Type B pancreatic cell (in vitro differentiated cells): ENCODE measurements at regions not wholly inside any gene's neighbourhood (a gene's known extent, or its start where the extent isn't known, plus 50 kb on each side); places are given as distances from the start of the nearest gene placed in this dataset.

ENCODE experiments used
- DNase-seq: peaks from one replicate; pipeline ENCODE4 v3.0.0; 2021; ENCODE audit warnings: mixed read lengths; ENCODE audit not compliant: unreplicated experiment; ENCODE audit errors: extremely low spot score
- H3K27ac Mint-ChIP-seq: 2 replicates; pipeline ENCODE4 v1.8.0; 2021; ENCODE audit warnings: mild to moderate bottlenecking, mixed read lengths
- H3K27me3 Mint-ChIP-seq: 2 replicates; pipeline ENCODE4 v1.8.0; 2021; ENCODE audit warnings: mixed read lengths
- H3K36me3 Mint-ChIP-seq: 2 replicates; pipeline ENCODE4 v1.8.0; 2021; ENCODE audit warnings: mixed read lengths
- H3K4me1 Mint-ChIP-seq: one replicate; pipeline ENCODE4 v1.8.0; 2021; ENCODE audit warnings: mixed read lengths; ENCODE audit not compliant: unreplicated experiment
- H3K4me3 Mint-ChIP-seq: 2 replicates; pipeline ENCODE4 v1.8.0; 2021; ENCODE audit warnings: mild to moderate bottlenecking, mixed read lengths
- H3K9me3 Mint-ChIP-seq: 2 replicates; pipeline ENCODE4 v1.8.0; 2021; ENCODE audit warnings: mixed read lengths
- CTCF ChIP-seq: fragments of 200-600 bp; sonication (generic); conservative IDR thresholded peaks from 2 replicates; pipeline ENCODE4 v1.5.0; 2021; ENCODE audit warnings: antibody characterized with exemption, mild to moderate bottlenecking

GRCh38 chrX:117765211-117765610 is 351.4 kb downstream of the KLHL13 start:
- no peaks in the 10 kb centered on the region for H3K4me1 Mint-ChIP-seq
- no peaks in the 10 kb centered on the region for H3K9me3 Mint-ChIP-seq
- no peak for DNase-seq
- no peak for TF ChIP-seq CTCF
- no peaks in the 10 kb centered on the region for H3K36me3 Mint-ChIP-seq
- no peak overlapping the region for H3K27ac Mint-ChIP-seq
- H3K4me3 Mint-ChIP-seq, result no peak overlapping the region
- H3K27me3 Mint-ChIP-seq, result no peaks in the 10 kb centered on the region

GRCh38 chrX:117752745-117753144 is 363.9 kb downstream of the KLHL13 start:
- no peak for TF ChIP-seq CTCF
- no peaks in the 10 kb centered on the region for H3K27me3 Mint-ChIP-seq
- no peak overlapping the region for H3K27ac Mint-ChIP-seq
- H3K9me3 Mint-ChIP-seq, result no peaks in the 10 kb centered on the region
- no peaks in the 10 kb centered on the region for H3K4me1 Mint-ChIP-seq
- no peak for DNase-seq
- no peak overlapping the region for H3K4me3 Mint-ChIP-seq
- no peaks in the 10 kb centered on the region for H3K36me3 Mint-ChIP-seq

GRCh38 chrX:117751155-117751554 is 365.5 kb downstream of the KLHL13 start:
- no peak for TF ChIP-seq CTCF
- no peaks in the 10 kb centered on the region for H3K36me3 Mint-ChIP-seq
- DNase-seq, result no peak
- H3K4me3 Mint-ChIP-seq, result no peak overlapping the region
- no peaks in the 10 kb centered on the region for H3K27me3 Mint-ChIP-seq
- no peak overlapping the region for H3K27ac Mint-ChIP-seq
- peaks cover 2% of the 10 kb centered on the region for H3K9me3 Mint-ChIP-seq
- H3K4me1 Mint-ChIP-seq, result no peaks in the 10 kb centered on the region

GRCh38 chrX:117744958-117745357 is 371.7 kb downstream of the KLHL13 start:
- Mint-ChIP-seq H3K36me3 (no peaks in the 10 kb centered on the region), H3K27ac (no peak overlapping the region)

GRCh38 chrX:117743469-117744251 is 372.9 kb downstream of the KLHL13 start:
- Mint-ChIP-seq H3K36me3 (no peaks in the 10 kb centered on the region), H3K4me1 (no peaks in the 10 kb centered on the region), H3K4me3 (no peak overlapping the region), H3K9me3 (peaks cover 15% of the 10 kb centered on the region), H3K27me3 (no peaks in the 10 kb centered on the region), H3K27ac (no peak overlapping the region)
- peak; percentile 63 for TF ChIP-seq CTCF
- no peak for DNase-seq

More at GRCh38 chrX:117744958-117745357, 371.7 kb downstream of the KLHL13 start:
- H3K4me3 Mint-ChIP-seq, result no peak overlapping the region
- peaks cover 15% of the 10 kb centered on the region for H3K9me3 Mint-ChIP-seq
- H3K27me3 Mint-ChIP-seq, result no peaks in the 10 kb centered on the region
- DNase-seq, result no peak
- no peak for TF ChIP-seq CTCF
- H3K4me1 Mint-ChIP-seq, result no peaks in the 10 kb centered on the region
